Prostate gland (tissue), 2 donors: ENCODE measurements at regions not wholly inside any gene's neighbourhood (a gene's known extent, or its start where the extent isn't known, plus 50 kb on each side); places are given as distances from the start of the nearest gene placed in this dataset.

Source experiments
- CTCF ChIP-seq, 4 experiments: fragments of 200-600 bp in 2 of 4; fragments of 450-650 bp in 2 of 4; sonication (generic) in 2 of 4; IDR thresholded peaks; 1 replicate in 3 of 4; 2 replicates in 1 of 4; pipeline ENCODE4 v1.5.1; 2016 to 2019; ENCODE audit warnings: antibody characterized with exemption in 4 of 4, mild to moderate bottlenecking in 2 of 4, moderate library complexity in 2 of 4
- POLR2A ChIP-seq: fragments of 450-650 bp; IDR thresholded peaks from one replicate; pipeline ENCODE4 v1.6.1; 2016; ENCODE audit warnings: antibody characterized with exemption, mild to moderate bottlenecking

GRCh38 chr4:18621186-18621585 is 599.6 kb upstream of the LCORL start:
- TF ChIP-seq CTCF (IDR thresholded peaks at IDR 0.05): no peak
- TF ChIP-seq POLR2A: no peak
